ENCODE measurements at regions not wholly inside any gene's neighbourhood (a gene's known extent, or its start where the extent isn't known, plus 50 kb on each side); places are given as distances from the start of the nearest gene placed in this dataset.
A peak's percentile ranks its signal among the peaks of the same experiment; 100 is the strongest.

DNA sequence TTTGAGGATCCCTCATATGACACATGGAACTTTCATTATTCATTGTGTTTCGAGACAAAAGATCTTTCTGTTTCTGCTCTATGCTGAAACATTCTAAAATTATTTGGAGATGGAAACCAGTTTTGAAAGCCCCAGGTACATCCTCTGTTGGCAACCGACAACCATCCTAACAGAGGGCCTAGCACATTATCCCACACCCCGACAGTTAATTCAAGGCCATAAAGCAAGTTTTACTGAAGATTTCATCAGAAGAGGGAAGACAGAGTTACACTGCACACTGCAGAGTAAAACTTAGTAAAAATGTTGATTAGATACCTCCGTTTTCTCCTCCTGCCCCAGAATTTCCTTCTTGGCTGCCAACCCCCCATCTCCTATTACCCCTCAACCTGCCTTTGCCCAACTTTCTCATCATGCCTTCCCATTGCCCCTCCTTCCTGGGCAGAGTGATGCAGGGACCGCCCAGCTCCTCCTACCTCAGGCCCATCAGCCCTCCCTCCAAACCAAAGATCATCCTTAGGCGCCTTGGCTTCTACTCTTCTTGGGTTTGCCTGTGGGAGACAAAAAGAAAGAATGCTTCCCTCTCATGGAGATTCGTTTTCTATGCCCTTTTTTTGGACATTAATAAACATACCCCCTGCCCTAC is 52.9 kb upstream of the CITED4 start:
- no peak for DNase-seq (ENCODE audit: low spot score)

DNA sequence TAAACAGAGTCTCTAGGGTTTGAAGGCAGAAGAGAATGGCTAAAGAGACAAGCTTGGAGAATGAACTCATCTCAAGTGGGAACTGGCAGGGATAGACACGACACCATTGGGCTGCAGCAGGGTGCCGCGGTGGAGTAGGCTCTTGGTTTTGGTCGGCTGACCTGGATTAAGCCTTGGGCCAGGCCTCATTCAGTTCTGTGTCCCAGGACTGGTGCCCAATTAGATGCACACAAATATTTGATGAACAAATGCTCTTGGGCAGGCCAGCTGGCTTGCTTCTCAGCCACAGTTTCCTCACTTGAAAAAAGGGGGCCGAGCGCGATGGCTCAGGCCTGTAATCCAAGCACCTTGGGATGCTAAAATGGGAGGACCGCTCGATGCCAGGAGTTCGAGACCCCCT is 53.4 kb upstream of the CITED4 start:
- DNase-seq (ENCODE audit: low spot score) = peak; percentile 38

DNA sequence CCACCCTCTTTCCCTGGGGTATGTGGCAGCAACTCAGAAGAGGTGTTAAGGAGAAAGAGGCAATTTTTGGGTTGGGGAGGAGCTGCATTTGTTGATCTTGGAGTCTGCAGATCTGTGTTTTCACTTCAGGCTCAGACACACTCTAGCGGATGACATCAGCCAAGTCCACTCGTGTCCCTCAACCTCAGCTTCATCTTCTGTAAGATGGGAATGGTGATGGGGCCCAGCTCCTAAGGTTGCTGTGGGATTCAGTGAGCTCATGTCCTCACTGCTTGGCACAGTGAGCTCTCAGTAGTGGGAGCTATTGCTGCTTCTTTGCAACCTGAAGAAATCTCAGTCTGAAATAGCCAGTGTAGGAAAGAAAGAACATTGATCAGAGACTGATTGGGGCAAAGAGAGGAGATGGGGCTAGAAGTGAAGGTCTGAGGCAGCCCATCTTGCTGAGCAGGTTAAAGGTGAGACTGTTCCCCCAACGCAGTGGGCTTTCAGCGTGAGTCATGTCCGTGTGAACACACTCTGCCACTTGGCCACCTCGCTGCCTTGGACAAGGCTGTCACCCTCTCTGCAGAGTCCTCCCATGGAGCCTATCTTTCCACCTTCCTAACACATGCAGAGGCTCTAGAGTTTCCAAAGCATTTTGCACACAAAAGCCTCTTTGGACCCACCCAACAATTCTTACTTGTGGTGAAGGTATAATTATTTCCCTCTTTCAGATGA is 56.0 kb upstream of the CITED4 start:
- DNase-seq (ENCODE audit: low spot score) = no peak

DNA sequence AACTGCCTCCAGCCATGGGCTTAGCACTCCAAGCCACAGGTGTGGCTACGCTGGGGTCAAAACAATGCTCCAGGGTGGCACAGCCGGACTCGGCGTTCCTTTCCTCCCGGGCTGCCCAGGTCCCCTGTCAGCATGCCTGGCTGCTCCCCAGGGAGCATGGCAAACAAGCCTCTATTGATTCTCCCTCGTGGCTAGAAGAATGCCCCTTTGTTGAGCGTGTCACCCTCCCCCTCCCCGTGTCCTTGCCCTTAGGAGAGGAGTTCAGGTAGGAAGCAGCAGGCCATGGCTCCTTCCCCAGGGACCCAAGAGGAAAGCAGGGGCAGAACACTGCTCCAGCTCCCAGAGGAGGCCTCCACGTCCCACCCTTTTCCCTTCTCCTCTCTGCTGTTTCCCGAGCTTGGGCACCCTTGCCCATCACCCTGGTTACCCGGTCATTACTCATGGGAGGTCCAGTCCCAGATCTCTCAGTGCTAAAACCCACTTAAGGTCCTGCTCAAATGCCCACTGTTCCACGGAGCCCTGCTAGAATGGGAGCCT is 57.4 kb upstream of the CITED4 start:
- no peak for DNase-seq (ENCODE audit: low spot score)

DNA sequence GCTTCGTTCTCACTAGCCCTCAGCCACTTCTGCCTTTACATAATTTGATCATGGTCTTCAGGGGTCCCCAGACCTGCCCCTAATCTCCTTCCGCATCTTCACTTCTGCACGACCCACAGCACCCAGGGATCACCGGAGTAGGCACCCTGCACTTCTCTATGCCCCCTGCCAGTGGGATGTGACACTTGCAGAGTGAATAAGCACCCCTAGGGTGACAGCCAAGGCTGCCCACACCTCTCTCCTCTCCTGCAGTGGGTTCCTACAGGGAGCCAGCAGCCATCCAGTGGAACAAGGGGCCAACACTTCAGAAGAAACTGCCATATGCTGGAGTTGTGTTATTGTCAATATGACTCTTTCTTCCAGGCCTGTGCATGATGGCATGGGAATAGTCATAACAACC is 58.0 kb upstream of the CTPS1 start:
- no peak for DNase-seq (ENCODE audit: low spot score)

DNA sequence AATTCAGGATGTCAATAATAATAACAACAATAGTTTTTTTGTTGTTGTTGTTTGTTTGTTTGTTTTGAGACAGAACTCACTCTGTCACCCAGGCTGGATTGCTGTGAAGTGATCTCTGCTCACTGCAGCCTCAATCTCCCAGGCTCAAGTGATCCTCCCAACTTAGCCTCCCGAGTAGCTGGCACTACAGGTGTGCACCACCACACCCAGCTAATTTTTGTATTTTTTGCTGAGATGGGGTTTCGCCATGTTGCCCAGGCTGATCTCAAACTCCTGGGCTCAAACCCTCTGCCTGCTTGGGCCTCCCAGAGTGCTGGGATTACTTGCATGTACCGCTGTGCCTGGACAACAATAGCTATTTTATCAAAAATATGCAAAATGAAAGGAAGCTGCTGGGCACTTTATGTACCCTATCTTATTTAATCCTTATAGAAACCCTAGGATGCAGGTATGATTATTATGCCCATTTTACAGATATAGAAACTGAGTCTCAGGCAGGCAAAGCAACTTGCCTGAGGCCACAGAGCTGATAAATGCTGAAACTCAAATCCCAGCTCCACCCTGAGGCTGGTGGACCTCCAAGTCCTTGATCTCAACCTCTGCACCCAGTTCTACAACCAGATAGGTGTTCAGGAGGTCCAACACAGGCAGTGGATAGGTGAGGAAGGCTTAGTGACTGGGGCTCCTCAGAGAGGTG is 57.4 kb upstream of the CTPS1 start:
- DNase-seq (ENCODE audit: low spot score) = no peak

DNA sequence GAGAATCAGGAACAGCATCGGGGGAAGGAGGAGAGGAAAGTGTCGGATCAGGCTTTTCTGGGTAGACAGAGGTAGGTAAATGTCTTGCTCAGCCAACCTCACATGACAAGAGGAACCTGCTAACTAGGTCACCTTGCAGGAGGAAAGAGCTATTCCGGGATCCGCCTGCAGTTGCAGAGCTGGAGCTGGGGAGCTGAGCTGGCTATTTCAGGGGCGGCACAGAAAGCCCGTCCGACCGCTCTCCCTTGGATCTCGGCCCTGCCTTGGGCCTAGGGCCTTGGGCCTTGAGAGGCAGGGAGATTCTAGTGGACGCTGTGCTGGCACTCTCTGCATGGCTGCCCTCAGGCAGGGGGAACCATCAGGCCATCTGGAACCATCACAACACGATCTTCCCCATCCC is 56.5 kb upstream of the CTPS1 start:
- peak; percentile 84 for DNase-seq (ENCODE audit: low spot score)

DNA sequence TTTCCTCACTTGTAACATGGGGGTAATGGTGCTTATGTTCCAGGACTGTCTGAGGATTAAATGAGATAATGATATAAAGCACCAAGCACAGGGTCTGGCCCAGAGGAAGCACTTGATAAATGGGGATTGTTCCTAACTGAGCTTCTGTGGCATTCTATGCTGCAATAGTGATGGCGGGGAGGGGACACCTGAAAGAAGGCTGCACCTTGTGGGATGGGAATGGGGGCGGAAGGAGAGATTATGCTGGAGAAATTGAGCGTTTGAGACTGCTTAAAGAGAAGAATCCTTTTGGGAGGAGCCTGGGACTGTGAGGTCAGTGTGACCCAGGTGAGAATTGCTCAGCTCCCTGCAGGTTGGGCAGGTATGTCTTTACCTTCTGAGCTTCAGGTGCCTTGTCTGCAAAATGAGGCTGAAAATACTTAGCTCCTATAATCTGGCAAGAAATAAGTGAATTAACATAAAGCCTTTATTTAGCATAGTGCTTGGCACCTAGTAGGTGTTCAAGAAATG is 55.9 kb upstream of the CTPS1 start:
- DNase-seq (ENCODE audit: low spot score) = no peak

DNA sequence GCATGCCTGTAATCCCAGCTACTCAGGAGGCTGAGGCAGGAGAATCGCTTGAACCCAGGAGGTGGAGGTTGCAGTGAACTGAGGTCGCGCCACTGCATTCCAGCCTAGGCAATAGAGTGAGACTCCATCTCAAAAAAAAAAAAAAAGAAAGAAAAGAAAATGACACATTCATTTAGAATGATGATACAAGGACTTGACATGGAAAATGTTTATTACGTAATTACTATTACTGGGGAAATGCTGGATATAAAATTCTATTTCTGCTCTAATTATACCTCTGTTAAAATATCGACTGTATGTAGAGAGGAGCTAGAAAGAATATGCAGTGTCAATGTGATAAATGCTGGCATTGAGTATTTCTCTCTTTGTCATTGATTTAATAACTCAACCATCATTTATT is 54.7 kb upstream of the CTPS1 start:
- no peak for DNase-seq (ENCODE audit: low spot score)

DNA sequence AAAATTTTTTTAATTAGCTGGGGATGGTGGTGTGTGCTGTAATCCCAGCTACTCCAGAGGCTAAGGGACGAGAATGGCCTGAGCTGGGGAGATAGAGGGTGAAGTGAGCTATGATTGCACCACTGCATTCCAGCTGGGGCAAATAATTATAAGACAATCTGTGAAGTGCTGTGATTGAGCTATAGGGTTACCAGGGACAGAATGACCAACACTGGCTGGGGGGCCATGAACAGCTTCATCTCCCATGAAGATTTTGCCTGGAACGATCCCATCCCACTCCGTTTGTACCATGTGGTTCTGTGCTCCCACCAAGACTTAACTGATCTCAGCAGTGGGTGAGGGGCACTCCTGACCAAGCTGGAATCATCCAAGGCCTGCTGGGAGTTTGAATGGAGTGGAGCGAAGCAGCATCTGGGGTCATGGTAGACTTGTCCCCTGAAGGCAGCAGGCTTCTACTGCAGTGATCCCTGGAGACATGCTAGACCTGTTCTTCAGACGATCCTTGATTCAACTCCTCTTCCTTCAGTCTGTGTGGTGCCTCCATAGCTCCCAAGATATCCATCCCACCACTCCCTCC is 53.6 kb upstream of the CTPS1 start:
- no peak for DNase-seq (ENCODE audit: low spot score)

DNA sequence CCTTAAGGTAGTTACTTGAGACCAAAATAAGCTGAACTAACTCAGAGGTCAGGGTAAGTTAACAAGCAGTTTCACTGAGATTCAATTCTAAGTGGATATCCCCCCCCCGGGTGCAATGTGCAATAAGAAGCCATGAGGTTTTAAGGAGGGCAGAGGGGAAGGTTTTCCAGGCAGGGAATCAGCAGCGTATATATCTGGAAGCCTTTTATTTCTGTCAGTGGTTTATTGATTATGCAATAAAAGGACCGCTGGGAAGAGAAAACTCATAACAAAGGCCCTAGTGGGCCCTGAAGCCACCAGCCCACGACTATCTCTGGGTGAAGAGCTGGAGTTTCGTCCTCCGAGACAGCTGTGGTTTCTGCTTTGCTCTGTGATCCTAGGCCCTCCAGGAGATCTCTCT is 53.1 kb upstream of the CTPS1 start:
- DNase-seq (ENCODE audit: low spot score) = no peak

DNA sequence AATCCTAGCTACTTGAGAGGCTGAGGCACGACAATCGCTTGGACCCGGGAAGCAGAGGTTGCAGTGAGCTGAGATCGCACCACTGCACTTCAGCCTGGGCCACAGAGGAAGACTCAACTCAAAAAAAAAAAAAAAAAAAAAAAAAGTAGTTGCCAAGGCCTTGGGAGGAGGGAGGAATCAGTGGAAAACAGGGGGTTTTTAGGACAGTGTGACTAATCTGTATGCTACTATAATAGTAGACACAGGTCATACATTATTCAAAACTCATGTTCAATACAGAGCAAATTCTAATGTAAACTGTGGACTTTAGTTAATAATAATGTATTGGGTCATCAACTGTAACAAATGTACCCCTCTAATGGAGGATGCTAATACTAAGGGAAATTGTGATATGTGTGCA is 51.7 kb upstream of the CTPS1 start:
- no peak for DNase-seq (ENCODE audit: low spot score)

DNA sequence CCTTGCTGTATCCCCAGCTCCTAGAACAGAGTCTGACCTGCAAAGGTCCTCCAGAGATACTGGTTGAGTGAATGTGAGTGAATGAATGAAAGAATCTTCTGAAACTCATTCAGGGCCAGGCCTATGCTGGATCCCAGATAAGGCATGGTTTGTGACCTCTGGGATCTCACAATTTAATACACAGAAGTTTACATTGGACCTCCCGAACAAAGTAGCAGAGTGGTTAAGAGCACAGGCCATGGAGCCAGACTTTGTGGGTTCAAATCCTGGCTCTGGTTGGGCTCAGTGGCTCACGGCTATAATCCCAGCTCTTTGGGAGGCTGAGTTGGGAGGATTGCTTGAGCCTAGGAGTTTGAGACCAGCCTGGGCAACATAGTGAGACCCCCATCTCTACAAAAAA is 50.8 kb upstream of the CTPS1 start:
- no peak for DNase-seq (ENCODE audit: low spot score)

DNA sequence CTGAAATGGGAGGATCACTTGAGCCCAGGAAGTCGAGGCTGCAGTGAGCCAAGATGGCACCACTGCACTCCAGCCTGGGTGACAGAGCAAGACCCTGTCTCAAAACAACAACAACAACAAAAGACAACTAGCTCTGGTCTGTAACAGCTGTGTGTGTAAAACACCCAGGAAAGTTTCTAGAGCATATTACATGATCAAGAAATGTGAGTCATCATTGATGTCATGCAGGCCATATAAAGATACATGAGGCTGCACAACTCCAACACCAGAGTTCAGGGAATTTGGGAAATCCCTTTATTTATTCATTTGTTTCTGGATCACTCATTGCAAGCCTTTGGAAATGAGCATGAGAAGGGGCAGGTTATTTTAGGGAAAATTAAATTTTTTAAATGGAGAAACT is 50.3 kb upstream of the CTPS1 start:
- no peak for DNase-seq (ENCODE audit: low spot score)
